Activated CD4-positive, alpha-beta memory T cell treated with anti-CD3 and anti-CD28 coated beads, Interleukin-2, amount 10 ng/mL, durations not matched to agents 7 days and 5 days (primary cell): ENCODE measurements at regions not wholly inside any gene's neighbourhood (a gene's known extent, or its start where the extent isn't known, plus 50 kb on each side); places are given as distances from the start of the nearest gene placed in this dataset.

ENCODE experiments used
- CTCF ChIA-PET: fragments of 350-600 bp; sonication (Branson Sonifier 250); formaldehyde crosslinking; loops from one replicate; lab custom pipeline; 2021; ENCODE audit warnings: antibody characterized with exemption, inconsistent platforms; lab: Charles Lee
- POLR2A ChIA-PET: fragments of 350-600 bp; sonication (Branson Sonifier 250); formaldehyde crosslinking; loops from one replicate; lab custom pipeline; 2021; ENCODE audit warnings: antibody characterized with exemption; lab: Charles Lee
- DNase-seq: peaks from one replicate; pipeline ENCODE4 v3.0.0-alpha.2; 2020
- H3K27ac Mint-ChIP-seq: one replicate; pipeline ENCODE4 v1.8.0; 2021; ENCODE audit warnings: mild to moderate bottlenecking, mixed read lengths
- H3K27me3 Mint-ChIP-seq: one replicate; pipeline ENCODE4 v1.8.0; 2021; ENCODE audit warnings: mixed read lengths
- H3K36me3 Mint-ChIP-seq: one replicate; pipeline ENCODE4 v1.8.0; 2021; ENCODE audit warnings: low read depth, mixed read lengths
- H3K4me1 Mint-ChIP-seq: one replicate; pipeline ENCODE4 v1.8.0; 2021; ENCODE audit warnings: mixed read lengths
- H3K4me3 Mint-ChIP-seq: one replicate; pipeline ENCODE4 v1.8.0; 2021; ENCODE audit warnings: mild to moderate bottlenecking, mixed read lengths
- H3K9me3 Mint-ChIP-seq: one replicate; pipeline ENCODE4 v1.8.0; 2021; ENCODE audit warnings: mixed read lengths

- POLR2A ChIA-PET = interaction anchor here (1.1 kb wide), 1 partner anchor 15 kb away, joined by 3 read pairs; no protein-coding TSS in a partner anchor
- H3K4me3 Mint-ChIP-seq = no peak overlapping the region
- H3K9me3 Mint-ChIP-seq = no peaks in the 10 kb centered on the region
- H3K36me3 Mint-ChIP-seq = no peaks in the 10 kb centered on the region
- CTCF ChIA-PET = no interaction called here
- peaks cover 2% of the 10 kb centered on the region for H3K27me3 Mint-ChIP-seq
- H3K4me1 Mint-ChIP-seq = peaks cover 12% of the 10 kb centered on the region
- no peak overlapping the region for H3K27ac Mint-ChIP-seq
- no peak for DNase-seq
Observed at GRCh38 chr6:137750297-137750696, 116.8 kb upstream of the TNFAIP3 start.

DNA sequence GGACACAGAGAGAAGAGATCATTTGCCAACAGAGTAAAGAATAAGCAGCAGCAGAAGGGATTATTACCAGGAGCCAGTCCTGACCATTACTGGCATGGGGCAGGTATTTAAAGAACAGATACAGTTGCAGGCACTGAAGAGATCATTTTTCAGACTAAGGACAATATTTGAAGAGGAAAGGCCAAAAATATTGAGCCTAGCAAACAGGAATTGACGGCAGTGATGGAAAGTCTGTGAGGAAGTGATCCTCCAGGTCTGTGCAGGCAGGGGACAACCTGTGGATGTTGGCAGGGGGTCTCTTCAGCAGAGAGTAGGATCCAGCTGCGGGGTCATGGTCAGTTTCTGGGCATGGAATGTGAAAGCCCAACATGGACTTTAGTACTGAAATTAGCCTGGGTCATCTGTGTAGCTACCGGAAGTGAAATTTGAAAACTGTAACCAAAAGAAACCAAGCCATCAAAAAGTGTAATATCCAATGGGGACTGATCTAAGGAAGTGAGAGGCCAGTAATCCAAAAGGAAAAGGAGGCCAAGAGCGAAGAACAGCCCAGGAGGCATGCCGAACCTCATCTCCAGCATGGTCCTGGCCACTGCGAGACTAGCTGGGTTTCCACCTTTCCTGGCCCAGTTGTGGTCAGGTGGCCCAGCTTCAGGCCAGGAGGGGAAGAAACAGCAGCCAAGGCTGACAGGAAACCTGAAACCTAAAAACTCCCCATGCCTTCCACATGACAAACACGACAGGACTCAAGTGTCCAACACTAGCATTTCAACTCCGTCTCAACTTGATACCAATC is 115.1 kb upstream of the TNFAIP3 start:
- Mint-ChIP-seq H3K36me3 (peaks cover 3% of the 10 kb centered on the region), H3K4me1 (peaks cover 12% of the 10 kb centered on the region), H3K27ac (no peak overlapping the region), H3K27me3 (peaks cover 2% of the 10 kb centered on the region), H3K9me3 (peaks cover 2% of the 10 kb centered on the region), H3K4me3 (no peak overlapping the region)
- ChIA-PET CTCF (interaction anchor here (0.6 to 0.9 kb wide), 2 partner anchors 48 to 1195 kb away, joined by 3 read pairs; no protein-coding TSS in a partner anchor), POLR2A (no interaction called here)
- DNase-seq = no peak

DNA sequence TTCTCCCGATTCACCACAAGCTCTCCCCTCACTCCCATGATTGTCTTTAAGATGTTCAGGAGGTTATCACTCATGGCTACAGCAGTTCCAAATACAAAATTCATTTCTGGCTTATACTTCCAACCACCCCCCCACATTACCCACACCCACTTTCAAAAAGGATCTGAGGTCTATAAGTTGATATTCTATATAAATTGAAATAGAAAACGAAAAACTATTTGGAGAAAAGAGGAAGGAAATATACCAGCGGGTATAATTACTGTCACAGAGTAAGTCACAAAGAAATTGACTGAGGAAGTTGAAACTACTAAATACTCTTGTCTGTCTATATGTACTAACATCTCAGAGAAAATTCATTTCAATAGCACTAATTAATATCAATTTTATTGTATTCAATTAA is 112.7 kb upstream of the TNFAIP3 start:
- H3K27me3 Mint-ChIP-seq = no peaks in the 10 kb centered on the region
- no peak overlapping the region for H3K4me3 Mint-ChIP-seq
- H3K27ac Mint-ChIP-seq = no peak overlapping the region
- H3K36me3 Mint-ChIP-seq = peaks cover 3% of the 10 kb centered on the region
- H3K4me1 Mint-ChIP-seq = peaks cover 7% of the 10 kb centered on the region
- POLR2A ChIA-PET = no interaction called here
- DNase-seq = no peak
- CTCF ChIA-PET = no interaction called here
- peaks cover 2% of the 10 kb centered on the region for H3K9me3 Mint-ChIP-seq

DNA sequence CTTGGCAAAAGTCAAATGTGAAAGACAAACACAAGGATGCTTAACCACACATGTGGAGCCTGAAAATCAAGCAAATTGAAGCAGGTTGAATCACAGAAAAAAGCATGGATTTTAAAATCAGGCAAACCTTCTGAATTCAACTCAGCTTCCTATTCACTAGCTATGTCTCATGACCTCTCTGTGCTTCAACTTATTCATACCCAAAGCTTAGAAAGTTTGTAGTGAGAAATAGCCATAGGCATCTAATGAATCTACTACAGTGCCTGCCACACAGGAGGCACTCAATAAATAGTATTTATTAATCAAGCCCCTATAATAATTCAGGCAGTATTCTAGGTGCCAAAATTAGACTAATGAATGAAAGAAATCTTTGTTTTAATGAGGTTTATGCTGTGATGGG is 112.2 kb upstream of the TNFAIP3 start:
- Mint-ChIP-seq H3K4me1 (peaks cover 7% of the 10 kb centered on the region), H3K27me3 (no peaks in the 10 kb centered on the region), H3K9me3 (peaks cover 2% of the 10 kb centered on the region), H3K4me3 (no peak overlapping the region), H3K36me3 (peaks cover 3% of the 10 kb centered on the region), H3K27ac (no peak overlapping the region)
- DNase-seq = no peak
- ChIA-PET CTCF (no interaction called here), POLR2A (no interaction called here)

DNA sequence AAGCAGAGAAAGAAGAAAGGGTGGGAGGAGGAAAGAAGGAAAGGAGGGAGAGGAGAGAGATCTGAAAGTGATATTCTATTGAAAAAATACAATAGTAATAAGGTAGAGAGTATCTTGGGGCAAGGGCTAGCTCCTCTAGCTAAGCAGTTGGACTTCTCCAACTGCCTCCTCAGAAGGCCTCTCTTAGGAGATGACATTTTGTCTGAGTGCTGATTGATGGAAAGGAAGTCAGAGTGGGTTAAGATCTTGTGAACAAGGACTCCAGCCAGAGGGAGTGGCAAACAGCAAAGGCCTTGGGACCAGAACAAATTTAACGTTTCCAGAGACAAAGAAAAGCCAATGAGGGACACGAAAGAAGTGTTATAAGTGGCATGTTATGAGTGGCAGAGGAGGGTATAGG is 111.8 kb upstream of the TNFAIP3 start:
- no peak overlapping the region for H3K27ac Mint-ChIP-seq
- ChIA-PET POLR2A (no interaction called here), CTCF (no interaction called here)
- H3K4me1 Mint-ChIP-seq = peaks cover 7% of the 10 kb centered on the region
- H3K9me3 Mint-ChIP-seq = peaks cover 2% of the 10 kb centered on the region
- H3K36me3 Mint-ChIP-seq = peaks cover 3% of the 10 kb centered on the region
- no peaks in the 10 kb centered on the region for H3K27me3 Mint-ChIP-seq
- no peak for DNase-seq
- H3K4me3 Mint-ChIP-seq = no peak overlapping the region

GRCh38 chr6:137756788-137757187 is 110.3 kb upstream of the TNFAIP3 start:
- peaks cover 2% of the 10 kb centered on the region for H3K9me3 Mint-ChIP-seq
- no peak overlapping the region for H3K27ac Mint-ChIP-seq
- POLR2A ChIA-PET = no interaction called here
- H3K4me1 Mint-ChIP-seq = peaks cover 7% of the 10 kb centered on the region
- H3K4me3 Mint-ChIP-seq = no peak overlapping the region
- CTCF ChIA-PET = no interaction called here
- no peak for DNase-seq
- H3K27me3 Mint-ChIP-seq = no peaks in the 10 kb centered on the region
- H3K36me3 Mint-ChIP-seq = peaks cover 3% of the 10 kb centered on the region

- no peak for DNase-seq
- Mint-ChIP-seq H3K27me3 (no peaks in the 10 kb centered on the region), H3K4me3 (no peak overlapping the region), H3K36me3 (peaks cover 3% of the 10 kb centered on the region), H3K27ac (no peak overlapping the region), H3K9me3 (peaks cover 2% of the 10 kb centered on the region), H3K4me1 (peaks cover 4% of the 10 kb centered on the region)
- ChIA-PET CTCF (no interaction called here), POLR2A (no interaction called here)
Observed at GRCh38 chr6:137758661-137759060, 108.4 kb upstream of the TNFAIP3 start.

DNA sequence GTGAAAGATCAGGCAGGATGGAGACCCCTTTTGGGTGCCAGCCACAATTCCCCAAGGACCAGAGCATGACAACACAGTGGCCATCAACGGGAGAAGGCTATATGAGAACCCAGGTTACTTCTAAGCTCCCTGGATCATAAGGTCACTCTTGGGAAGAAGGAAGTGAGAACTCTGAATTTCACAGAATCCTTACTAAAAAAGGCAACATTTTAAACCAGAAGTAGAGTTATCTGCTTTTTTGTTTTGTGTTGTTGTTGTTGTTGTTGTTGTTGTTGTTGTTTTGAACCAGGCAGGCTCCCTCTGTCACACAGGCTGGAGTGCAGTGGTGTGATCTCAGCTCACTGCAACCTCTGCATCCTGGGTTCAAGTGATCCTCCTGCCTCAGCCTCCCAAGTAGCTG is 107.4 kb upstream of the TNFAIP3 start:
- CTCF ChIA-PET = no interaction called here

GRCh38 chr6:137761072-137761471 is 106.0 kb upstream of the TNFAIP3 start:
- ChIA-PET CTCF (interaction anchor here (0.5 to 0.8 kb wide), 2 partner anchors 12 to 105 kb away, joined by 3 read pairs; no protein-coding TSS in a partner anchor), POLR2A (interaction anchor here (0.7 kb wide), 1 partner anchor 178 kb away, joined by 4 read pairs; no protein-coding TSS in a partner anchor)
- no peak for DNase-seq
- Mint-ChIP-seq H3K27me3 (no peaks in the 10 kb centered on the region), H3K36me3 (no peaks in the 10 kb centered on the region), H3K4me3 (no peak overlapping the region), H3K4me1 (no peaks in the 10 kb centered on the region), H3K9me3 (no peaks in the 10 kb centered on the region), H3K27ac (no peak overlapping the region)

More for the DNA sequence above, 107.4 kb upstream of the TNFAIP3 start:
- H3K4me3 Mint-ChIP-seq = no peak overlapping the region
- no peaks in the 10 kb centered on the region for H3K4me1 Mint-ChIP-seq
- no peak for DNase-seq
- H3K36me3 Mint-ChIP-seq = peaks cover 3% of the 10 kb centered on the region
- no peak overlapping the region for H3K27ac Mint-ChIP-seq
- POLR2A ChIA-PET = no interaction called here
- H3K9me3 Mint-ChIP-seq = peaks cover 2% of the 10 kb centered on the region
- no peaks in the 10 kb centered on the region for H3K27me3 Mint-ChIP-seq

DNA sequence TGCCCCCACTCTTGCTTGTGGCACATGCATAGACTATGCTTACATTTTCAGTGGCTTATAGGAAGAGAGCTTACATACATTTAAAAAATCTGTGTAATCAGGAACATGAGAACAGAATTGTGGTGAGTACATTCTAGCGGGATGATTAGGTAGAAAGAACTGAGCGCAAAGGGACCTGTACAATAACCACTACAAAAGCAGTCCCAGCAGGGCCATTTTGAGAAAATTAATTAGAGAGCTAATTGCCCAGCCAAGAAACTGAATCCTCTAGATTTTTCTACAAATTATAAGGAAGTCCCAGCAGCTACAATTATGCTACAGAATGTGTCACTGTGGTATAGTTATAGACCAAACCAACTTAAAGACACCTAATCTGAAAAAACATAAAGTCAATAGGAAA is 105.6 kb upstream of the TNFAIP3 start:
- Mint-ChIP-seq H3K4me1 (no peaks in the 10 kb centered on the region), H3K27ac (no peak overlapping the region), H3K9me3 (no peaks in the 10 kb centered on the region), H3K36me3 (no peaks in the 10 kb centered on the region), H3K4me3 (no peak overlapping the region), H3K27me3 (no peaks in the 10 kb centered on the region)
- ChIA-PET POLR2A (interaction anchor here (0.7 kb wide), 1 partner anchor 178 kb away, joined by 4 read pairs; no protein-coding TSS in a partner anchor), CTCF (interaction anchor here (0.5 to 0.8 kb wide), 2 partner anchors 12 to 105 kb away, joined by 3 read pairs; no protein-coding TSS in a partner anchor)
- DNase-seq = no peak

GRCh38 chr6:137762168-137763090 is 104.6 kb upstream of the TNFAIP3 start:
- Mint-ChIP-seq H3K27ac (no peak overlapping the region), H3K27me3 (no peaks in the 10 kb centered on the region), H3K4me1 (peaks cover 2% of the 10 kb centered on the region), H3K36me3 (no peaks in the 10 kb centered on the region), H3K4me3 (no peak overlapping the region), H3K9me3 (no peaks in the 10 kb centered on the region)
- no peak for DNase-seq
- ChIA-PET POLR2A (no interaction called here), CTCF (no interaction called here)

DNA sequence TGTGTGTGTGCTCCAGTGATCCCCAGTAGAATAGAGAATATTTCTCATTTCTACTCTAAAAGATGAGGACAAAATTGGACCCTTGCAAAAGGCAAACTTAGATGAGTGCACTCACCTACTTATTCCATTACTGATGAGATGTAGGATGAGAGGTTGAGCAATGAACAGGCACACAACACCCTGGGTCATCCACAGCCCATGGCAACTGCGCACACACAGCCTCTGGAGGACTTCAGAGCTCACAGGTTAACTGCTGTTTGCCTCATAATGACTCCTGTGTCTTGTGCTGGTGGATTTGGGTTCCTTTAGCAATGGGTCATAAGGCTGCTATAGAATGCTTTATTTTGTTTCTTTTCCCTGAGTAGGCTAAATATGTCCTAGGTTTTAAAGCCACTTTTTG is 103.6 kb upstream of the TNFAIP3 start:
- H3K4me3 Mint-ChIP-seq = no peak overlapping the region
- no peak overlapping the region for H3K27ac Mint-ChIP-seq
- POLR2A ChIA-PET = no interaction called here
- H3K4me1 Mint-ChIP-seq = peaks cover 11% of the 10 kb centered on the region
- H3K9me3 Mint-ChIP-seq = no peaks in the 10 kb centered on the region
- H3K36me3 Mint-ChIP-seq = no peaks in the 10 kb centered on the region
- H3K27me3 Mint-ChIP-seq = no peaks in the 10 kb centered on the region
- CTCF ChIA-PET = no interaction called here
- no peak for DNase-seq

DNA sequence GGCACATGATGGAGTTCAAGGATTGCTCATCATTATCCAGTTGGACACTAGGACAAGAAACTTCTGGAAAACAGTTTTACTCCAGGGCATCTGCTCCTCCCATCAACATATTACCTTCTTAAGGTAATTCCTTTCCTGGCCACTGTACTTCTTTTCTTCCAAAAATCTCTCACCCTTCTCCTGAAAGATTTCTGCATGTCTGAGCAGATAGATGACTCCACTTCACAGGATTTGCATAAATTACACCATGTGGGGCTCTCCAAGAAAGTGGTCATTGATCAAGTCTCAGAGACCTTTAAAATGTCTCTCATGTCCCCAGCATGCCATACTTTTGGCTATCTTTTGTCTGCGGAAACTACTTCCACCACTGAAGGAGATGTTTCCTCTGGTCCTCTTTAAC is 103.2 kb upstream of the TNFAIP3 start:
- ChIA-PET CTCF (no interaction called here), POLR2A (no interaction called here)
- DNase-seq = no peak
- no peaks in the 10 kb centered on the region for H3K9me3 Mint-ChIP-seq
- no peaks in the 10 kb centered on the region for H3K36me3 Mint-ChIP-seq
- peaks cover 14% of the 10 kb centered on the region for H3K4me1 Mint-ChIP-seq
- H3K27ac Mint-ChIP-seq = no peak overlapping the region
- no peaks in the 10 kb centered on the region for H3K27me3 Mint-ChIP-seq
- H3K4me3 Mint-ChIP-seq = no peak overlapping the region
